HG03354 (cell line): ENCODE measurements at regions not wholly inside any gene's neighbourhood (a gene's known extent, or its start where the extent isn't known, plus 50 kb on each side); places are given as distances from the start of the nearest gene placed in this dataset.
"Not testable (repeated sequence)": the region's sequence is repeated elsewhere in the genome, so short reads cannot be mapped to it uniquely, and the experiment has no call there.

Experiments used
- ATAC-seq: cut with Tn5 transposase; IDR thresholded peaks from one replicate; pipeline ENCODE4 v1.9.1; 2021; ENCODE audit warnings: mild to moderate bottlenecking; ENCODE audit not compliant: unreplicated experiment, poor library complexity, severe bottlenecking

DNA sequence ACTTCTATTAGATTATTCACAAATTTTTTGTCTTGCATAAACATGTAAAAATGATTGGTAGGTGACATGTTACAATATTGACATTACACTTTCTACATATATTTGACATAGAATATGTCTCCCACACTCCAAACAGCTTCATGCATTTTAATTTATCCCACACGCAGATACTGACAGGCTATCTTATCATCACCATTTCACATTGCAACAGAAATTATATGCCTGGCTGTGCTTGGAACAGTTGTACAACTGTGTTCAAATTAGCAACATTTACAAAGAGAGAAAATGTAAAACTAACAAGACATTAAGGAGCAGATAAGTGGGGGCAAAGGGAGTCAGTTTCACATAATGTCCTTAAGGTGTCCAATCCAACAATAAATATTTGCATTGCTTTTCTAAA is 1208.5 kb downstream of the NSUN3 start:
- ATAC-seq: no peak

DNA sequence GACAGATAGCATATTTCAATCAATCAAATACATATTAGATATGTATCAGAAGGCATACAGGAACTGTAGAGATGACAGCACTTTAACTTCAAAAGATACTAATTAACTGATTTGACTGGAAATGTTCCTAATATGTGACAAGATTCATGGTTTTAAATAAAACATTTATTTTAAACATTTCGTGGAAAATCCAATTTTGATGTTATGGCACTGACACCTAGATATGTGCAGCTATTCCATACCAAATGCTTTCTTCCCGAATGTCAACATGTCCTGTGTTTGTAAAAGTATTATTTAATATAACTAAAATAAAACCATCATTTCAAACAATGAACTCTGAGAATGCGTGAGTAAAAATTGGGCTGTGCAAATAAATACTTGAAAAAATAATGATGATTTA is 1209.3 kb downstream of the NSUN3 start:
- no peak for ATAC-seq

DNA sequence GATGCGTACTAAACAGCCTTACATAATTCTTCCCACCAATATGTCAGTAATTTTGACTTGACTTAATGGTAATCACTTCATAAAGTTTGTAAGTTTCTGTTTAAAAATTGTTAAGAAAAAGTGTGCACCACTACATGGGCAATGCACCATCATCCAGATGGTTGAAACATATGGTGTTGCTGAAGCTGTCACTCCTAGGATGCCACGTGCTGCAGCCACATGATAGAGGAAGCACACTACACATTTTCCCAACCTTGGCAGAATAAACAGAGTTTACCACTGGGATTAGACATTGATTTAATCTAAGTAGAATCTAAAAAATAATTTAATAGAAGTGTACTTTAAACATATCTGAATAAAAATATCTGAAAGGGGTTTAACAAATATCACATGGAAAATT is 1209.9 kb downstream of the NSUN3 start:
- ATAC-seq: no peak

DNA sequence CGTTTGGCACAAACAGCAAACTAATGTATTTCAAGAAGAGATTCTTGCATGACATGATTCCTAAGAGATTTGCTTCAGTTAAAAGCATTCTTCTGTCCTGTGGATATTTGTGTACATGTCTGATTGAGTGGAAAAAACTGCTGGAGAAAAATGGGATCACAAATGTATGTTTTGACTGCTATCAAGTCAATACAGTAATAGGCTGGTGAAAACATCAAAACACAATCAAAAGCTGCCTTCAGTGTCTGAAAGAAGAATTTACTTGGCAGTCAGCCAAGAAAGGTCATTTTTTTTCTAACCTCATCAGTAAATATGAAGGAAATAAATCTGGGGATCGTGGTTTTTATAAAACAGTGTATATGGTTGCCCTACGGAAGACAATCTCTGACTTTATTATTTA is 1214.8 kb downstream of the NSUN3 start:
- ATAC-seq: no peak

DNA sequence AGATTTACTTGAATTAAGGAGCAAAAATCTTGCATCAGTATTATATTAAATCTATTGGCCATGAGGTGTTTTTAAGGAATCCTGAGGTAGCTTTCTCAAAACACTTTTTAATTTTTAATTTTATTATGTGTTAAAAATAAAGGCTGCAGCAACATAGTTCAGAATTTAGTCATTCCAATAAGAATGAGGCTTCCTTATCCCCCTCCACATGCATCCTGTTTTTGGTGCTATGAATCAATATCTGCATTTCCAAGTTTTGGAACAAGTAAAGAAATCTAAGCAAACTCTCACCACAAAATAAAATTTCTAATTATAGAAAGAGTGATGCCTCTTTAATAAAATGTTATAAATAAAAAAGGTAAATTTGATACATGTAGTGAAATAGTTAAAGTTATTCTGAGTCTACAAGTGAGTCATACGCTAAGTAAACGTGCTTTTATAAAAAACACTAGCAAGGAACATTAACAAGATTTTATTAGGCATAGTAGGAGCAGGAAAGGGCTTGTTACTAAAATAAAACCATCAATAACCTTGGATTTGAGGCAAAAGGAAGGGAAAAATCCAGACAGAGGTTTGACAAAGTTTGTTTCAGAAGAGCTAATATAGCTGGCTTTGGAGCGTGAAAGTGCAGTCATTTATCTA is 1218.0 kb downstream of the NSUN3 start:
- no peak for ATAC-seq

DNA sequence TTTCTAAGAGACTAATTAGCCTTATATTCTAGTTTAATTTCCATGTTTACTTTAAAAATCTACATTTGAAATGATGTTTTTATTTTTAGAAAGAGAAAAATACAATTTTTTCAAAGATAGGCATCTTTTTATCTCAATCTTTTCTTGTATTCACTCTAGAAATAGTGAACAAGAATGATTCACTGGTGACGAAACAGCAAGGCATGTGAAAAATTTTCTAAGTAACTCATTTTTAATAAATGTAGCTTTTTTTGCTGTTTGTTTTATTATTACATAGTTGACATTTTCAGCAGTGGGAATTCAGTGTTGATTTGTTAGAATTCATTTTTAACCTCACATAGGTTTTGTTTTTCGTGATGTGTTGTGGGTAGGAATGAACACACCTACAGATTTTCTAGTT is 1226.4 kb downstream of the NSUN3 start:
- no peak for ATAC-seq

DNA sequence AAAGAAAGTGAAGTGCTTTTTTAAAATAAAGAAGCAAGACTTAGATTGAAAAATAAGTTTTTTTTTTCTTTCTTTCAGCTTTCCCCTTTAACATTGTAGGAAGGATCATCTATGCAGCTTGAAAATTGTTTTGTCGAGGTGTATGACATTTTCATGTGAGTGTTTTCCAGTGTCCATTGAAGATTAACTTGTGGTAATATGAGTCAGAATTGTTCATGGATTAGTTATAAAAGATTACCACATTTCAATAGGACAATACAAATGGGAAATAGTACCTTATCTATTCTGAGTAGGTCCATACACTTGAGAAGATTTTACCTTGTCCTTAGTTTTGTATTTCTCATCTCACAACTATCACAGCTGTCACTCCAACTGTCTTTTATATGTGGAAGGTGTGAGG is 1234.7 kb downstream of the NSUN3 start:
- ATAC-seq: no peak

DNA sequence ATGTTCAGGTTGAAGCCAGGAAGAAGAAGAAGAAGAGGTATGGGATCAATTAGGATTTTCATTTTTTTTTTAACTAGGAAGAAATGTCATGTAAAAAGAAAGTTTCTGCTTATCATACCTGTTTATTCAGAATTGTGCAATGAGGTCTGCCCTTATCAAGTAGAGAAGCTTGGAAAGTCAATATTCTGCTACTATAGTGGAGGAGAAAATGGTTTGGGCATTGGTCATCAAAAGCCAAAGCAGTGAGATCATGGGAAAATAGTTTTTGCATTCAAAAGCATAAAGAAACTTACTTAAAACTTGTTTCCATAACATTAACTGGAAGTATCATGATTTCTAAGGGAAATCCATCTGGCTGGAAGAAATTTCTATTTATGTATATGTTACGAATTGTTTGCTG is 1239.2 kb downstream of the NSUN3 start:
- no peak for ATAC-seq

DNA sequence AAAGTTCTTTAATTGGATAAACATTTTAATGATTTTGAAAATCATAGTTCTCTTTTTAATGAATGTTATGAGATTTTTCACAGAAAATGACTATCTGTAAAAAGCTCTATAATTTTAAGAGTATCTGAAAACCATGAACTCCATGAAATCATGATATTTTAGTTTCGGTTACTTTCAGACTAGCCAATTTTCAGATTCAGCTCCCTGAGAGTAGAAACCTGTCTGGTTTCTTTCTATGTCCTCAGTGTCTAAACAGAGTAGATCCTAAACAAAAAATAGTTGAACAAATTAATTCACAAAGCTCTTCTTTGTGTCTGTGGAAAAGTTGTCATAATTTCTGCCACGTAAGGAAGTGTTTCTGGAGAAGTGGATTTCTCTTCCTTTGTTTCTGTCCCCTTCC is 1247.7 kb downstream of the NSUN3 start:
- ATAC-seq: no peak

DNA sequence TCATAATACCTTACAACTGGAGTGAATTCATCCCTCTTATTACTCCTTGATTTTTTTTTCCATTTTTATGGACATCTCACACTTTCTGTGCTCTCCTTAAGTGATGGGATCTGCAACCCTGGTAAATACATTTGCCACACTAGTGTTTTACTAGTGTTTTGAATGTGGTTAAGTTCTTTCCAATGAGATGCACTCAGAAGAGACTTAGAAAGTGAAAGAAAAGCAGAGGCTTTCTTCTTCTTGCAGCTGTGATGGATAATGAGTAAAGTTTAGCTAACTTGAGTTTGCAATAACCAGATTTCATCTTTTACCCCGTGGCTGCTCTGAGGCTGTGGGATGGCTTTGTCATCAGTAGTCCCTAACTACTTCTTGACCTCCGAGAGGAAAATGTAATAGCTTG is 1248.4 kb downstream of the NSUN3 start:
- peak; percentile 45 for ATAC-seq

GRCh38 chr3:95312650-95313049 is 1249.8 kb downstream of the NSUN3 start:
- no peak for ATAC-seq

DNA sequence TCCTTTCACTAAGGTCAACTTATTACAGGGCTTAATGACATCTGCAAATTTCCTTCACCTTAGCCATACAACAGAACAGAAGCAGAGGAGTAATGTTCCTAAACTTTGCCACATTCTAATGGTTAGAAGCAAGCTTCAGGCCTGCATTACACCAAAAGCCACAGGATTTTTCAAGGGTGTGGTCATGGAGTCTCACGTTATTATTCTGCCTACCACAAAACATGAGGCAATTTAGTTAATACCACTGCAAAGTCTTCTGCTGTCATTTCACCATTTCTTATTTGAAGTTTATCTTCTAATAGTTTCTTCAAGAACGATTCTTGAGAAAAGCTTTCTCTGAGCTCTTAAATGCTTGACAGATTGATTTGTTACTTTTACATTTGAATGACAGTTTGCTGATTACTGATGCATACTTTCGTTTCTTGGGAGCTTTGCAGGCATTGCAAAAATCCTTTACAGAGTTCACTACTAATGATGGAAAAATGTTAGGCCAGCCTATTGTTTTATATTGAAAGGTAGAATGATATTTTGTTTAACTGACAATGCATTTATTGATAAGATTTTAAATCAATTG is 1257.1 kb downstream of the NSUN3 start:
- ATAC-seq: no peak

DNA sequence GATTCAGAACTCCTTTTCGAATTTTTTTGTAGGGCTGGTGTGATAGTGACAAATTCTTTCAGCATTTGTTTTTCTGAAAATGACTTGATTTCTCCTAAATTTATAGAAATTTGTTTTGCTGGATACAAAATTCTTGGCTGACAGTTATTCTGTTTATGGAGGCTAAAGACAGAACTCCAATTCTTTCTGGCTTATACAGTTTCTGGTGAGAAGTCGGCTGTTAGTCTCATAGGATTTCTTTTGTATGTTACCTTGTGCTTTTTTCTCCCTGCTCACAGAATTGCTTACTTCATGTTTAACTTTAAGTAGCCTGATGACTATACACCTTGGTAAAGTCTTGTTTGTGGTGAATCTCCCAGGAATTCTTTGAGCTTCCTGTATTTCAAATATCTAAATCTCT is 1264.6 kb downstream of the NSUN3 start:
- no peak for ATAC-seq

GRCh38 chr3:95333826-95334225 is 1271.0 kb downstream of the NSUN3 start:
- ATAC-seq: no peak

DNA sequence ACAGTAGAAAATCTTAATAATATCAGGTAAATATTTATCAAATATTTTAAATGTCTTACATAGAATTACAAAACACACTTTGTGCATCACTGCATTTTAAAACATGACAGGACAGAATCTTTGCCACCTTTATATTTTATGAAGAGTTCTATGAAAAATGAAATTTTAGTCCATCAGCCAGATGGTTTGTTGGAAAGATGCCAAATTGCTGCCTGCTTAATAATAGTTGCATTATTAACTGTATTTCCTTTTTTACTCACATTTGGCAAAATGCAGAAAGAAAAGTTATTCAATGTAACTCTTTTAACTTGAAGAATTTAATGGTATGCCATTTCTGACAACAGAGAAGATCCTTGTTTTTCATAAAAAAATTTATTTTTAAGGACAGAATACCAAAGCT is 1271.6 kb downstream of the NSUN3 start:
- no peak for ATAC-seq

- ATAC-seq: no peak
Observed at GRCh38 chr3:95335517-95335916, 1272.7 kb downstream of the NSUN3 start.

GRCh38 chr3:95338446-95338845 is 1275.6 kb downstream of the NSUN3 start:
- no peak for ATAC-seq

GRCh38 chr3:95341314-95341713 is 1278.5 kb downstream of the NSUN3 start:
- no peak for ATAC-seq

- no peak for ATAC-seq
Observed at GRCh38 chr3:95343228-95343627, 1280.4 kb downstream of the NSUN3 start.

DNA sequence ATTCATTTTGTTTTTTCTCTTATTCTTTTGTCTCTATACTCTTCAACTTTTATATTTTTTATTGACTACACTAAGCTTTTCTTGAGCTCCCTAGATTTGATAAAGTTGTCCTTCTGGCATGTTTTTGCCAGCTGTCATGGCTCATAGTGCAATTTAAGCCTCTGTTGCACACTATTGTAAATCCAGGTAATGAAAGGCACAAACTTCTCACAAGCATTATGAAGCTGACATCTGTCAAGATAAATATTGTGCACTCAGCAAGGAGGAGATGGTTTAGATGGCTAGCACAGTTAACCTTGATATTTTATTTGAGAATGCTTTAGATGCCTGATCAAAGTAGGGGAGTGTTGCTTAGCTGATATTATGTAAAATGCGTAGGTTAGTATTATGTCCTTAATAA is 1280.9 kb downstream of the NSUN3 start:
- no peak for ATAC-seq

GRCh38 chr3:95347936-95348335 is 1285.1 kb downstream of the NSUN3 start:
- not testable (repeated sequence) for ATAC-seq

GRCh38 chr3:95348879-95349278 is 1286.0 kb downstream of the NSUN3 start:
- no peak for ATAC-seq
